ENCODE measurements at regions not wholly inside any gene's neighbourhood (a gene's known extent, or its start where the extent isn't known, plus 50 kb on each side); places are given as distances from the start of the nearest gene placed in this dataset.

- no peak for TF ChIP-seq CTCF (IDR thresholded peaks at IDR 0.05; ENCODE audit: control insufficient read depth, insufficient read depth, low read depth, low read length, missing control alignments)
- DNase-seq (ENCODE audit: low read depth), result no peak
- no peak overlapping the region for H3K4me3 ChIP-seq (ENCODE audit: control insufficient read depth, low read depth, low read length)
These were observed 189.1 kb upstream of the RBPJ start for GRCh38 chr4:26131711-26132110.

- no peak for DNase-seq (ENCODE audit: low read depth)
- no peak overlapping the region for H3K4me3 ChIP-seq (ENCODE audit: control insufficient read depth, low read depth, low read length)
- TF ChIP-seq CTCF (IDR thresholded peaks at IDR 0.05; ENCODE audit: control insufficient read depth, insufficient read depth, low read depth, low read length, missing control alignments), result no peak
These were observed 188.0 kb upstream of the RBPJ start for GRCh38 chr4:26132858-26133257.

- DNase-seq (ENCODE audit: low read depth), result no peak
- TF ChIP-seq CTCF (IDR thresholded peaks at IDR 0.05; ENCODE audit: control insufficient read depth, insufficient read depth, low read depth, low read length, missing control alignments), result no peak
- H3K4me3 ChIP-seq (ENCODE audit: control insufficient read depth, low read depth, low read length), result no peak overlapping the region
These were observed 187.0 kb upstream of the RBPJ start for GRCh38 chr4:26133840-26134239.

- no peak overlapping the region for H3K4me3 ChIP-seq (ENCODE audit: control insufficient read depth, low read depth, low read length)
- no peak for TF ChIP-seq CTCF (IDR thresholded peaks at IDR 0.05; ENCODE audit: control insufficient read depth, insufficient read depth, low read depth, low read length, missing control alignments)
- no peak for DNase-seq (ENCODE audit: low read depth)
These were observed 185.5 kb upstream of the RBPJ start for GRCh38 chr4:26135331-26135730.

- TF ChIP-seq CTCF (IDR thresholded peaks at IDR 0.05; ENCODE audit: control insufficient read depth, insufficient read depth, low read depth, low read length, missing control alignments), result no peak
- no peak for DNase-seq (ENCODE audit: low read depth)
- no peak overlapping the region for H3K4me3 ChIP-seq (ENCODE audit: control insufficient read depth, low read depth, low read length)
These were observed 184.2 kb upstream of the RBPJ start for GRCh38 chr4:26136615-26137014.

- no peak overlapping the region for H3K4me3 ChIP-seq (ENCODE audit: control insufficient read depth, low read depth, low read length)
- DNase-seq (ENCODE audit: low read depth), result no peak
- no peak for TF ChIP-seq CTCF (IDR thresholded peaks at IDR 0.05; ENCODE audit: control insufficient read depth, insufficient read depth, low read depth, low read length, missing control alignments)
These were observed 183.5 kb upstream of the RBPJ start for GRCh38 chr4:26137288-26137687.

GRCh38 chr4:26139310-26139924, 181.4 kb upstream of the RBPJ start:
- no peak overlapping the region for H3K4me3 ChIP-seq (ENCODE audit: control insufficient read depth, low read depth, low read length)
- TF ChIP-seq CTCF (IDR thresholded peaks at IDR 0.05; ENCODE audit: control insufficient read depth, insufficient read depth, low read depth, low read length, missing control alignments), result no peak
- no peak for DNase-seq (ENCODE audit: low read depth)

Measured in AG09309 (cell line).